M059J (cell line): ENCODE measurements at regions not wholly inside any gene's neighbourhood (a gene's known extent, or its start where the extent isn't known, plus 50 kb on each side); places are given as distances from the start of the nearest gene placed in this dataset.
A peak's percentile ranks its signal among the peaks of the same experiment; 100 is the strongest.
"Not testable (repeated sequence)": the region's sequence is repeated elsewhere in the genome, so short reads cannot be mapped to it uniquely, and the experiment has no call there.

Experiments used
- DNase-seq: peaks from one replicate; pipeline ENCODE4 v3.0.0-alpha.2; 2012; ENCODE audit warnings: low read depth

DNA sequence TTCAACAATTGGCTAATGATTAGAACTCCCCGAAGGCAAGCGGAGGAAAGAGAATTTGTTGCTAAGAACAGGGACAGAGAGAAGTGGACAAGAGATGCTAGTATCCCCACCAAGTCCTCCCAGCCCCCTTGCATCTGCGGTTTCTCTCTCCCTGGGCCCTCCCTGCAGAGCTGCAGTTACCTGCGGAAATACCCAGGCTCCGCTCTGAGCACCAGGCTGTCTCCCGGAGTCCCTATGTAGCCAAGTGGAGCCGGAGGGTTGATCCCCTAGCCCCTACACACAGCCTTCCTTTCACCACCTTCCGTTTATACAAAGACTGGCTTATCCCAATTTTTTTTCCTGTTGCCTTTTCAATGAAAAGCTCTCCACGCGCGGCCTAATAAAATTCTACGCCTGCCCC, 834.4 kb downstream of the KCNJ2 start:
- DNase-seq: no peak

- no peak for DNase-seq
Observed at GRCh38 chr17:71004413-71004812, 835.1 kb downstream of the KCNJ2 start.

DNA sequence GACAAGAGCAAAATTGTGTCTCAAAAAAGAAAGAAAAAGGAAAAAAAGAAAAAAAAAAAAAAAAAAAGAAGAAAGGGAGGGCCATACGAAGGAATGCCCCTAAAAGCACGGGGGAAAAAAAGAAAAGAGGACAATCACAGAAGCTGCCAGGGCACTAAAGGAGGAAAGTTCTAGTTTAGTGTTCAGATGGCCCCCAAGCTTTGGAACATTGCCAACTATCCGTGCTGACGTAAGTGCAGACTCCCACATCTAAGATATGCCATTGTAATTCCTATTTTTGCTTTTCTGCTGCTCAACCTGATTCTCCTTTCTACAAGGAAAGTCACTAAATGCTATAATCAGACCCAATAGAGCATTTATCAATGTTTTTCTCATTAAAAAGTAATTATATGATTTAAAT, 842.1 kb downstream of the KCNJ2 start:
- DNase-seq: no peak

- DNase-seq: no peak
Observed at GRCh38 chr17:71019699-71020098, 850.4 kb downstream of the KCNJ2 start.

GRCh38 chr17:71022758-71023157, 853.4 kb downstream of the KCNJ2 start:
- no peak for DNase-seq

DNA sequence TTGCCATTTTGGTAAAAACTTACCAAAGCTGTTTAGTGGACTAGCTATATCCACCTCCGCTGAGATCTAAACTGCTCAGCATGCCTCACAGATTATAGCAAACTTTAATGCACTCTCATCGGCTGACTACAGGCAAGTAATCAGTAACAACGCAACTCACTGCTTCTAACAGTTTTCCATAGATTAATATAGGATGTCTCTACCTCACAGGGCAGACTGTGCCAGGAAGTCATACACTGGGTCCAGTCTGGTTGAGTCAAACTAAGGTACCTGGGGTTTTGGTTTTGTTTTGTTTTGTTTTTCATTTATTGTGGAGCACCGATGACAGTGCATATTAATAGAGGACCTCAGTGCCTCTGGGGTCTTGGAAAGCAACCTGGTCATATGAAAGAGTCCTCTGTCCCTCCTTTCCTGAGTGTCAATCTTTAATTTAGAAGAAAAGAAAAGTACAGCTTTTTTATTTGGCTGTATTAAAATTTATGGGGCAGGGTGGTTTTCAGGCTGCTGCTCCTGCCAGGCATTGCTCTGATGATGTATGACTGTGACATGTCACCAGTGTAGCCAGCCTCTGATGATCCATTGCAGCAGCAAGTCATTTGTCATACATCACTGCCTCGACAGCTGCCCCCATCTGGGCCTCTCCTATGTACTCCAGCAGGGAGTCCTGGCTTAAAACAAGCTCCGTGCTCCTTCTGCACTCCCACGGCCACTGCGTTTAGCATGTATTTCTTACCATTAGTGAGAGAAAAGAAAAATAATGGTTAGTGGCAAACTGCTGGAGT, 854.1 kb downstream of the KCNJ2 start:
- peak; percentile 14 for DNase-seq

- no peak for DNase-seq
Observed at GRCh38 chr17:71024172-71024571, 854.8 kb downstream of the KCNJ2 start.

GRCh38 chr17:71024969-71025368, 855.6 kb downstream of the KCNJ2 start:
- DNase-seq: no peak

- no peak for DNase-seq
Observed at GRCh38 chr17:71029246-71029645, 859.9 kb downstream of the KCNJ2 start.

DNA sequence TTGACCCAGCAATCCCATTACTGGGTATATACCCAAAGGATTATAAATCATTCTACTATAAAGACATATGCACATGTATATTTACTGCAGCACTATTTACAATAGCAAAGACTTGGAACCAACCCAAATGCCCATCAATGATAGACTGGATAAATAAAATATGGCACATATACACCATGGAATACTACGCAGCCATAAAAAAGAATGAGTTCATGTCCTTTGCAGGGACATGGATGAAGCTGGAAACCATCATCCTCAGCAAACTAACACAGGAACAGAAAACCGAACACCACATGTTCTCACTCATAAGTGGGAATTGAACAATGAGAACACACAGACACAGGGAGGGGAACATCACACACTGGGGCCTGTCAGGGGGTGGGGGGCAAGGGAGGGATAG, 862.0 kb downstream of the KCNJ2 start:
- DNase-seq: not testable (repeated sequence)

DNA sequence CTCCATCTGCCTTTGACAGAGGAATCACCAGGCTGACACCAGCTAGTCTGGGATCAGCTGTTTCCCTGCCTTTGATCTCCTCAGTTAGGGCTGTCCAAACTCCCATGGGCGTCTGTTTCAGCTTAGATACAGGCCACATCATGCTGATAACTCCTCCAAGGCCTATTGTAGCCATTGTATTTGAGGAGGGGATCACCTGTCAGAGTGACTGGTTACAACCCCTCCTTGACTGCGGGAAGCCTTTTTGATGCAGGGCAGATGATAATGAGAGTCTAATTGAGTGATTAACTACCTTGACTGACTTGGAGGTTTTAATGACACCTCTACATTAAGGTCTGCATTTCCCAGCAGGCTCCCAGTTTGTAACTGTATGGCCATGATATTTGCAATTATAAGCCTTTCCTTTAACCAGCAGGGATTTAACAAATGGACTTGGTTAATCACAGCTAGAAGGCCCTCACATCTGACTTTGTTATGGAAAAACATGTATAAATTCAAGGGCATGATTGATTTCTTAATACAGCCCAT, 863.5 kb downstream of the KCNJ2 start:
- no peak for DNase-seq

GRCh38 chr17:71033336-71033735, 864.0 kb downstream of the KCNJ2 start:
- no peak for DNase-seq

DNA sequence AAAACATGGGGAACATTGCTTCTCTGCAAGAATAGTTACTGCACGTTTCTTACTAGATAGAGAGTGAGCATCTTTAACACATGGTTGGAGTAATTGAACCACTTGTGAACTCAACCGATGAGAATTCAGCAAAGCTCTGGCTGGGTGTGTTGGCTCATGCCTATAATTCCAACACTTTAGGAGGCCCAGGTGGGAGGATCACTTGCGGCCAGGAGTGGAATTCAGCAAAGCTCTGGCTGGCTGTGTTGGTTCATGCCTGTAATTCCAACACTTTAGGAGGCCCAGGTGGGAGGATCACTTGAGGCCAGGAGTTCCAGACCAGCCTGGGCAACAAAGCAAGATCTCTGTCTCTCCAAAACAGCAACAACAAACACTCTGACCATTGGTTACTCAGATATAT, 865.9 kb downstream of the KCNJ2 start:
- DNase-seq: no peak

- no peak for DNase-seq
Observed at GRCh38 chr17:71037386-71037785, 868.1 kb downstream of the KCNJ2 start.

- DNase-seq: no peak
Observed at GRCh38 chr17:71039391-71039790, 870.1 kb downstream of the KCNJ2 start.

GRCh38 chr17:71052971-71053370, 883.6 kb downstream of the KCNJ2 start:
- DNase-seq: no peak

GRCh38 chr17:71055128-71055527, 885.8 kb downstream of the KCNJ2 start:
- peak; percentile 62 for DNase-seq

- no peak for DNase-seq
Observed at GRCh38 chr17:71057448-71057847, 888.1 kb downstream of the KCNJ2 start.

DNA sequence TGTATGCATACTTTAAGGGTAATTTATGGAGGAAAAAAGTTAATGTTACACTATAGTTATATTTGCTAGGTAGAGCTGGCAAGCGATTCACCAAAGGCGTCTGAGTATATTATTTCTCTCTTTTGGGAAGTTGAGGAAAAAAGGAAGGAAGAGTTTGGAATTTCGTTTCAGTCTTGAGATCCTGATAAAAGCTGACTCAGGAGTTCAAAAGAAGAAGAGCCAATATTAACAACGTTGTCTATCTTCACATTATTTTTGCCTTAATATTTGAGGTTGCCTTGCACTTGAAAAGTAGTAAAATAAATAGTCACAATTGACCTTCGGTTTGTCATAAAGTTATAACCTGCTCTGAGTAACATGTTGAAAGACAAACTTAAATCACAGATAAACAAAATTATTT, 888.6 kb downstream of the KCNJ2 start:
- no peak for DNase-seq

DNA sequence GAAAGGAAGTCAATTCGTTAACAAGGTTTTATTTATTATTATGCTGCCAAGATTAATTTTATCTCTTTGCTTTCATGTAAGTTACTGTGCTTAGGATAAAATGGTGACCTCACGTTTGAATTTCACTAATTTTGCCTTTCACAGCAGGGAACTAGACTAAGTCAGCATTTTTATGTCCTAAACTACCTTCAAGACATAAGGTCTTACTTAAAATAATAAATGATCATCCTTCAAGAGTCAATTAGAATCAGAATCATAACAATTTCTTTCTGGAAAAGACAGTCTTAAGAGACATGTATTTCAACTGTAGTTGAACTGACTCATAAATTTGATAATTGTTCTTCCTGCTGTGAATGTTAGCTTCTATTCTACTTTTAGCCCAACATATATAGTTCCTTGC, 893.8 kb downstream of the KCNJ2 start:
- no peak for DNase-seq

DNA sequence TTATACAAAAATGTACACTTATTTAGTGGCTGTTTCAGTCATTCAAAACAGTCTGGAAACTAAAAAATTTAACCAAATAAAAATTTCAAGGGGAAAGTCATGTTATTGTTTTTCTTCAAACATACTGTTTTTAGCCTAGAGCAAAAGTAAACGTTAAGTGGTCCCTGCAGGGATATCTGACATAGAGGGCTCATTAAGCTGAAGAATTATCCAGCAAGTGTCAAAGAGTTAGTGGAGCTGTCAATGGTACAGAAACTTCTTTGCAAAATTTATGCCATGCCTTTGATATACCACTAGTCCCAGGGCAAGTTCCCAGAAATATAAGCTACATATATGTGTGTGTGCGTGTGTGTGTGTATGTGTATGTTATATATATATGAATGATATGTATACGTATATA, 894.2 kb downstream of the KCNJ2 start:
- DNase-seq: no peak

- DNase-seq: peak; percentile 3
Observed at GRCh38 chr17:71067669-71068407, 898.5 kb downstream of the KCNJ2 start.

DNA sequence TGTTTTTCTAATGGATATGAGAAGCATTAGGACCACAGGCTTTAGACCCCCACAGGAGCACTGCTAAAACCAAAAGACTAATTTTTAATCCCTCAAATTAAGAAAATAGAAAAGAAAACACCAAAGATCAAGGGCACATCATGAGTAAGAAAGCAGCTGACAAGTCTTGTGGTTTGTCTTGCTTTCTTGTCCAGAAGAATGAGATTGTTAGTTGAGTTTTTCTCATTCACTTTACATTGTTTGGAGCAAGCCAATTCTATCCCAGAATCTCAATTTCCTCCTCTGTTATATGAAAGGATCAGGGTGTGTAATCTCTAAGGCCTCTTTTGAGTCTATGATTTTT, 899.0 kb downstream of the KCNJ2 start:
- DNase-seq: no peak
